ENCODE measurements at regions not wholly inside any gene's neighbourhood (a gene's known extent, or its start where the extent isn't known, plus 50 kb on each side); places are given as distances from the start of the nearest gene placed in this dataset.

DNA sequence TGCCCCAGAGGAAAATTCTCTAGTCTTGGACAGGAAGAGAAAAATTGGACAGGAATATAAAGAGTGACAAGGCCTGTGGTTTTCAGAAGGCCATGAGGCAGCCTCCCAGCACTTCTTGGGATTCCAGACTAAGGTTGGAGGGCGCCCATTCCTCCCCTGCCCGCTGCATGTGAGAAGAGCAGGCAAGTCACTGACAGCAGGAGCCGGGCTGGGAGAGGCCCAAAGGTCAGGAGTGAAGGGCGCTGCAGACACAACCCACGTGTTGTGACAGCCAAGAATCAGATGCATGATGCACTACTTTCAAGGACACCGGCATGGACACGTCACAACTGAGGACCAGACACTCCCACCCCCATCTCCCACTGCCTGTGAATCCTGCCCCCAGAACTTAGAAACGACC, 256.7 kb downstream of the CBLN1 start:
- peak; percentile 49 for DNase-seq (ENCODE audit: low read depth)

DNA sequence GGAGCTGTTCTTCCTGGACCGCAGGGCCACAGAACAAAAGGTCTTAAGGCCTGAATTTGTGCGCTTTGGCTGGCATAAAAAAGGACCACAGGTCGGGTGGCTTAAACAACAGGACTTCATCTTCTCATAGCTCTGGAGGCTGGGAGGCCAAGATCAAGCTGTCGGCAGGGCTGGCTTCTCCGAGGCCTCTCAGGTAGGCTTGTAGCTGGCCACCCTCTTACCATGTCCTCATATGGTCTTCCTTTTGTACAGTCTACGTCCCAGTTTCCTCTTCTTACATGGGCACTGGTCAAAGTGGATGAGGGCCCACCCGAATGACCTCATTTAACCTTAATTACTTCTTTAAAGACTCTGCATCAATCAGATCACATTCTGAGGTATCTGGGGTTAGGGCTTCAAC, 257.6 kb downstream of the CBLN1 start:
- DNase-seq (ENCODE audit: low read depth): no peak

DNA sequence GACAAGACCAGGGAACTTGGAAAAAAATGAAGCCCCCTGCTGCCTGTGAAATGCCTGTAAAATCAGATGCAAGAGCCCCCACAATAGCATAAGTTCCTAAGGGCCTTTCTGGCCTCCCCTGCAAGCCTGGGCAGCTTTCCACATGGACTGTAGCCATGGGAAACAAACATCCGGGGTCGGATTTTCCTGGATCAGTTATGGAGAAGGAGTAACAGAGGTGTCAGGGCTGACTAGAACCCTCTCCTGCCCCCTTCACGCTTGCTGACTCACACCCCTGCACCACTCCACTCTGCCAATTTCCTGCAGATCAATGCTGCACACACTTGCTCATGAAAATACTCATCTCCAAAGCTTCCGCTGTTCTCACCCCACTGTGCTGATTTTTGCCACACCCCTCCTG, 258.6 kb downstream of the CBLN1 start:
- DNase-seq (ENCODE audit: low read depth): peak; percentile 89

DNA sequence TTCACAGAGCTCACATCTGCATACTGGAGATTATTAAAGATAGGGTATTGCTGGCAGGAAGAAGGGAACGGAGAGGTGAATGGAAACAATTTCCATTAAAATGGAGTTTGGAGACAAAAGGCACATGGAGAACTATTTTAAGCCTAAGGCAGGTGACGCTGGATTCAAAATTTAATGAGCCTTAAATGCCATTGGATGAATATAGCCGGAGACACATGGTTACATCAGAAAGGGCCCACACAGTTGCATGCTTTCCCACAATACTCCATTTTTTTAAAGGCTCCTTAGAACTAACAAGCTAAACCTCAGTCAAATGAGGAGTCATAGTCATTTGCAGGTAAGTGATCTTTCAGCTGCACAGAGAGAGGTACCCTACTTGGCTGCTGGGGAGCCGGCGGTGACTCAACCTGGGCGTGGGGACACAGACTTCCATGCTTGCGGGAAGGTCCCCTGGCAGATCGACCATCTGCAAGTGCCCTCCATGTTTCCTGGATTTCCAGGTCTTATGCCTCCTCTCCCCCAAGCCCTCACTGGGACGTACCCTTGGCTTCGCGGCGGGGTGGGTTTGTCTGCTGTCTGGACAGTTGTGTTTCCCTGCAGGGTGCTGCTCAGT, 259.2 kb downstream of the CBLN1 start:
- DNase-seq (ENCODE audit: low read depth): peak; percentile 63

DNA sequence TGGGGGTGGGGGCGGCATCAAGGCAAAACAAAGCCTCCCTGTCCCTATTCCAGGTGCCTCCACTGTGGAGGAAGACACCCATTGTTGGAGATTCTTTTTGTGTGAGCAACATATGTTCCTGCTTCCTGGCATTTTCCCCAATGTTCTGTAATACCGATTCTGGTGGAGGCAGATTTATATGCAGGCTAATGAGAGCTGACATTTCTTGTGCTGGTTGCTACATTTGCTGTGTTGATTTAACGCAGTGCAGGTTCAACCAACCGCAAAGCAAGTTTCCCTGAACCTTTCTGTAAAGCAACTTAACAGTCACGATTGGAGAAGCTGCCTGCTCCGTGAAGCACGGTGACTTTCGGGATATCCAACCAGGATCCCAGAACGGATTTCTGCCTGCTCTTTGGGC, 260.5 kb downstream of the CBLN1 start:
- DNase-seq (ENCODE audit: low read depth): peak; percentile 90

DNA sequence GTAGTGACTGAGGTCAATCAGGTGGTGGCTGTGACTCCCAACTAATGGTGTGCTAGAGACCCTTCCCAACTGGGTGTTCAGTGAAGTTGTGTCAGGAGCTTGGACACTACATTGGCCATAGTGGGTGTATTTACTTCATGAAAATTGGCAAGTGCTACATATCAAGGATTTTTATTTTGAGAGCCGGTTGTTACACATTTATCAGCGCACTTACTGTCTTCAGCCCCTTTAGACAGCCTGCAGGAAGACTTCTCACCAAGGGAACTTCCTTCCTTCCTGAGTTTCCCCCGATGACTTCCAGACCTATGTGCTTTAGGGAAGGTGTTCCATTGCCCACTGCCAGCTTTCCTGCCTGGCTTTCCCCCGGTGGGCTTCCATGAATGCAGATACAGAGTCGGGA, 261.2 kb downstream of the CBLN1 start:
- no peak for DNase-seq (ENCODE audit: low read depth)

DNA sequence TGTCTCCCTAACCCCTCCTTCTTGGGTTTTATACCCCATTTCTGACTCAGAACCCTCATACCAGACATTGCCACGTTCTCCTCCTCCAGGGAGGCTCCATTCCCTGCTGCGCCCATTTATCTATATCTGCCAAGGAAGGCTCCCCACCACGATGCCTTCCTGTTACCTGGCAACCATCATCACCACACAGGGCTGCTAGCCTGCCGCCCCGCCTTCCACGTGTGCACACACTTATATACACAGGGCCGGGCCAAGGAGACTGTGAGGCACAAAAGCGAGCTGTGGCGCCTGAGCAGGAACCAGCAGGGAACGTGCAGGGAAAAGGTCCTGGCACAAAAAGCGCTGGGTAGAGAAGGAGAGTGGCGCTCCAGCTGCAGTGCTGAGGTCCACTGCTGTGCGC, 261.8 kb downstream of the CBLN1 start:
- no peak for DNase-seq (ENCODE audit: low read depth)

DNA sequence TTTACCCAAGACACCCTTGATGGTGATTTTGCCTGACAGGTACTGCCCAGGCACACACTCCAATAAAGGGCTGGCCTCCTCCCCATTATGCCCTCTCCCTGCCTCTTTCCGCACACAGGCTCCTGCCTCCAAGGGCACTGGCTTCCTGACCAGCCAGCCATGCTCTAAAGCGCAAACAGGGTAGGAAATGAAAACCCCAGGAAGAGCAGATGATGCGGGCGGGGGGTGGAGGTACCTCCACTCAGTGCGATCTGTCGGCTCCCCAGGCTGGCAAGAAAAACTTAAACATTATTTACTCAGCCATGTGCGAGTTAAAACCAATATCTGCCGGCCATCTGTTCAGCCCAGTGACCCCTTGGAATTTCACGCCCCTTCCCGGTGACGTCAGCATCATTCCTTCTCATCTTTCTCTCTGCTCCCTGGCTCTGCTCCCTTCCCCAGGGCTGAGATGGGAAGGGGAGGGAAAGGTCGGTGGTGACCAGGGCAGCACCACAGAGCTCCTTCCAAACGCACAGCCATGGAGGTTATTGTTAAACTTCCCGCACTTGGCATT, 262.5 kb downstream of the CBLN1 start:
- peak; percentile 33 for DNase-seq (ENCODE audit: low read depth)

DNA sequence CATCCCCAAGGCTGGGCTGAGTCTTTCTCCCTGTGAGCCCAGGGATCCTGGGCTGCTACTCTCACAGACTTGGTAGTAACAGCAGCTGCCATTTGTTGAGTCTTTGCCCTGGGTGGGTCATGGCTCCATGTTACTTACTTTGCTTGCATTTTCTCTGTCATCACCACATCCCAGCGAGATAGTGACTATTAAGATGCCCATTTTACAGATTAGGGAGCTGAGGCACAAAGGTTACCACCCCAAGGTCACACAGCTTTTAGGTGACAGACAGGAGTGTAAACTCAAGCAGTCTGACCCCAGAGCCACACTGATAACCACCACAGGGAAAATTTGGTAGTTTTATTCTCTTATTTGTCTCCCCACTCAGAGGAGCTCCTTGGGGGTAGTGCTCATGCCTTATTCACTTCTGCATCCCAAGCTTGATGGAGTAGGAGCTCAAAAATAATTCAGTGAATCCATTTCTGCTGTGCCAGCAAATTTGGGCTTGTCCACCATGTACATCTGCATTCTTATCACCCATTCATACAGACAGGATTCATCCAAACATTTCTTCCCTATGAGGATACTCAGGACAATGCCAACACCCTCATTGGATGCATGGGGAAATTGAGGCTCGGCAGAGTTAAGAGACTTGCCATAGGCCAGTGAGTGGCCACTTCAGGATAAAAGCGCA, 263.2 kb downstream of the CBLN1 start:
- DNase-seq (ENCODE audit: low read depth): no peak

DNA sequence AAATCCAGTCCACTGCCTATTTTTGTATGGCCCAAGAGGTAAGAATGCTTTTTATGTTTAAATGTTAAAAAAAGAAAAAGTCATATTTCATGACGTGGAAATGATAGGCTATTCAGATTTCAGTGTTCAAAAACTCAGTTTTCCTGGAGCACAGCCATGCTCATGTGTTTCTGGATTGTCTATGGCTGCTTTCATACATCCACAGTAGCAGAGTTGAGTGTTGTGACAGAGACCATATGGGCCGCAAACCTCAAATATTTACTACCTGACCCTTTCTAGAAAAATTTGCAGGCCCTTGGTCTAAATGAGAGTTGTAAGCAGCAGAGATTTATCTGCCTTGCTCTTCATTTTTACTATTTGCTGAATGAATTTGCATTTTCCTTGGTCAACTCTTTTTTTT, 264.1 kb downstream of the CBLN1 start:
- DNase-seq (ENCODE audit: low read depth): no peak

DNA sequence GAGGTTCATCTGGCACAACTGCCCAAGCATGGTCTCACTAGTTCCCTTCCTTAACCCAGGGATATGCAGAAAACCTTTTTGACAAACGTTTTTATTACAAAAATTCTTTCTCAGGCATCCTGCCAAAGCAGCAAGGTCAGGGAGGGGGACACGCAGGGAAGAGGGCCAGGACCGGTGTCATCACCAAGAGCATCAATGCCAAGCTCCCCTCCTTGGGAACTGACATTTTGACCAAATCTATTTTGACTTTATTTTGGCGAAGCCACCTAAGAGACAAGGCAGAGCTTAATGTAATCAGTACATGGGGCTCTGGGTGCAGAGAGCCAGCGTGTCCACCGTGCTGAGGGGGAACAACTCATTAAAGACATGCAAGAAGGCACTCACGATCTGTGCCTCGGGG, 265.2 kb downstream of the CBLN1 start:
- no peak for DNase-seq (ENCODE audit: low read depth)

DNA sequence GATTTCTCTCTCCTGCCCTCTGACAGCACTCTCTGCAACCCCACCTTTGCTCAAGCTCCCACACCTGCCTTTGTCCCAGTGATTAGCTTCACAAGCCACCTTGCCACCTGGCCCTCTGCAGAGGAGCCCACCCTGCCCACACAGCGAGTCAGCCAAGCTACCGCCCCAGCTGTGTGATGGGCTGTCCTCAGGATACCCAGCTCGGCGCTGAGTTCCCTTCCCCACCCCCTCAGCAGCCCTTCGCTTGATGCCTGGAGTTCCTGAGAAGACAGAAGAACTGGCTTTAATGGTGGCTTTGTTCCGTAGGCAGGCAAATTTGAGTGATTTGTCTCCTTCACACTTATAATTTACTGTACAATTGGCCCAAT, 266.4 kb downstream of the CBLN1 start:
- no peak for DNase-seq (ENCODE audit: low read depth)

DNA sequence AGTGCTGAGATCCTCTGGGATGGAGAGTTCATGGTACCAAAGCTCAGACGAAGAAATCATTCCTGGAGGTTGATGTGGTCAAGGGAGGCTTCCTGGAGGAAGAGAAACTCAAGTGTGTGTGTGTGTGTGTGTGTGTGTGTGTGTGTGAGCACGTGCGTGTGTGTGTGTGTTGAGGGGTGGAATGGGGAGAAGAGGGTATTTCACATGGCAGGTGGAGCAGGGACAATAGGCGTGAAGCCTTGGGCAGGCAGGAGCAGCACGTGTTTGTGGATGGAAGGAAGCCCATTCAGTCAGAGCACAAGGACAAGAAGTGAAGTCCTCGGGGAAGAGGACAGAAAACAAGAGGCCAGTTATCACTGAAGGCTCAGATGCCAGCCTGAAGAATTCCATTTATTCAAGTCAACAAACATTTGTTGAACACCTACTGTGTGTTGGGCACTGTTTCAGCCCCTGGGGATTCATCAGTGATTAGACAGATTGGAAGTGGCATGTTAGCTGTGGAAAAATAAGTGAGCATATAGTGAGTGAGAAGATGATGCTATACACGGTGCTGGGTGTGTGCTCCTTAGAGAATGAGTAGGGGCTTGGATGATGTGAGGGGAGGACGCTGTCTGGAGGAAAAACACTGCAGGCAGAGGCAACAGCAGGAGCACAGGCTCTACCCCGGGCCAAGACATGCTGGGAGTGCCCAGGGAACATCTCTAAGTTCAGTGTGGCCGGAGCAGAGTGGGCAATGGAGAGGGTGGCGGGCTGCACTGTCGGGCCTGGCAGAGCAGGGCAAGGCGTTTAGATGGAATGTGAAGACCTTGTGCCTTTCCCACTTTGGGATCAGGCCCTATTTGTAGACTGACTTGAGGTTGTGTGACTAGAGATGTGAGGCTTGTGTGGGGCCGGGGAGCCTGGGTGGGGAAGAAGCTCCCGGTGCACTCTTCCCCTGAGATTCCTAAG, 267.1 kb downstream of the CBLN1 start:
- no peak for DNase-seq (ENCODE audit: low read depth)

DNA sequence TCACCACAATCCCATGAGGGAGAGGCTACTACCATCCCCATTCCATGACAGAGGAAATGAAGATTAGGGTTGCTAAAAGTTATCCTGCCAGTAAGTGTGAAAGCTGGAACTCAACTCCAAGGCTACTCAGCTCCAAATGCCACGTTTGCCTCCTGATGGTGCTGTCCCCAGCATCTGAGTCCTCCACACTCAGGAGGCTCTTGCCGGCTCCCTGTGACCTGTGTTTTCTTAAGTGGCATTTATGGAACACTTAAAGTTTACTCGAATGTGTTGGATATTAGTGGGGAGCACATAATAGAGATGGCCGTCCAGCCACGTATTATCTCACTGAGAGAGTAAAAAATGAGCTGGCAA, 267.9 kb downstream of the CBLN1 start:
- DNase-seq (ENCODE audit: low read depth): no peak

DNA sequence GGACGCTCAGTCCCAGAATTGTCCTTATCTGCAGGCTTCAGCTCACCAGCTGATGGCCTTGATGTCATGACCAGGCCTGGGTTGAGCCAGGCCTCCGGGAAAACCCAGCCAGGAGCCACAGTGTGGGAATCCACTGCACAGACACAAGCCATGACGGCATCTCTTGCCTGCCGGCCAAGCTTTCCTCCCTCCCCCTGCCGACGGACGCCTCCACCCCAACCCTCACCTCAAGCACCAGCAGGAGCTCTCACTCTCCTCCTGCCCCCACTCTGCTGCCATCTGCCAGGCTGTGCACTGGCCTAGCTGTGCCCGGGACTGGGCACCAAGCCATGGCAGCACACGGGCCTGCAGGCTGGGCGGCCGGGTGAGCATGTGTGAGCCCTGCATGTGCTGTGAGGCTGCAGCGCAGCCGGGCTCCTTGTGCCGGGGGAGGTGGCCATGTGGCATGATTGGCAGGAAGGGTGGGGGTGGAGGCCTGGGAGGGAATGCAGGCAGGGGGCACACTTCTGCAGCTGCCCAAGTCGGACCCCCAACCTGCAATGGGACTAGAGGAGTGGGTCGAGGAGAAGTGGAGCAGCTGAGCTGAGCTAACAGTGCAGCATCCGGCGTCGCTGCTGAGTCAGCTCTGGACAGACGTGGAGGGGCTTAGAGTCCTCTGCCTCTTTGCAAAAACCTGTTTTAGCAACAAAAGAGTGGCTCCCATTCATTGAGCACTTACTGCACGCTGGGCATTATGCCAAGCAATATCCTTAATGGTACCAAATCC, 268.5 kb downstream of the CBLN1 start:
- peak; percentile 47 for DNase-seq (ENCODE audit: low read depth)

DNA sequence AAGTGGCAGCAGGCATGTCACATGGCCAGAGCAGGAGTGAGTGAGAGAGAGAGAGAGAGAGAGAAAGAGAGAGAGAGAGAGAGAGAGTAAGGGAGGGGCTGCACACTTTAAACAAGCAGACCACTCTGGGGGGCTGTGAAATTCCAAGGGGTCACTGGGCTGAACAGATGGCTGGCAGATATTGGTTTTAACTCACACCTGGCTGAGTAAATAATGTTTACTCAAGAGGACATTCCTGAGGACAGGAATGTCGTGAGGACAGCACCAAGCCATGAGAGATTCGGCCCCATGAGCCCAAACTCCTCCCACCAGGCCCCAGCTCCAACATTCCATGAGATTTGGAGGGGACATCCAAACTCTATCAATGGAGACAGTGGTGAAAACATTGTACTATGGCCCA, 269.7 kb downstream of the CBLN1 start:
- DNase-seq (ENCODE audit: low read depth): no peak

DNA sequence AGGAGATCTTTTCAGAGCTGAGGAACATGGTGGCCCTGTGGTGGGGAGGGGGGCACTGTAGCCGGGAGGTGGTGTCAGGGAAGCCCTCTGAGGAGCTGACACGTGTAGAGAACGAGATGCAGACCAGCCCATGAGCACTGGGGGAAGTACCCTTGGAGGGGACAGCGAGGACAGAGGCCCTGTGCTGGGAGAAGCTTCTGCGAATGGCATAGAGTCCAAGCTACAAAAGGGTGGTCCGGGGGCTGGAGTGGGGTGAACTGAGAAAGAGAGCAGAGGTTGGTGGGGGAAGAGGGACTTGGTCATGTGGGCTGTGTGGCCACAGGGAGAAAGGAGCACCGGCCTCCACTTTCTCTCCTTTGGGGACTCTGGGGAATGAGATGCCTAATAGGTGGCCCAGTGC, 270.8 kb downstream of the CBLN1 start:
- DNase-seq (ENCODE audit: low read depth): no peak

DNA sequence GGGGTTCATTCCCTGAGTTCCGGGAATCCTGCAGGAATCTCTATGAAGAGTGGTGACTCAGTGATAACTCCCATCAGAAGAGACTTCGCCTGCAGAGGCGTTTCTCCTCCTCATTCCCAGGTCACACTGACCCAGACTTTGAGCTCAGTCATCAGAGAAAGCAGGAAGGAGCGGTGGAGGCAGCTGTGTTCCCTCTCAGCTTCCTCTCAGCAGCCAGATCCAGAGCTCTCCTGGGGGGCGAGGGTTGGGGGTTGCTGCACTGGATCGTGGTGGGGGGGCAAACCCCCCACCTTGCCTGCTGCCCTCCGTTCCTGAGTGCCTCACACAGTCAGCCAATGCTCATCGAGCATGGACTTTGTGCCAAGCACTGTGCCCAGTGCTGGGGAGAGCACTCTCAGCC, 271.2 kb downstream of the CBLN1 start:
- no peak for DNase-seq (ENCODE audit: low read depth)

DNA sequence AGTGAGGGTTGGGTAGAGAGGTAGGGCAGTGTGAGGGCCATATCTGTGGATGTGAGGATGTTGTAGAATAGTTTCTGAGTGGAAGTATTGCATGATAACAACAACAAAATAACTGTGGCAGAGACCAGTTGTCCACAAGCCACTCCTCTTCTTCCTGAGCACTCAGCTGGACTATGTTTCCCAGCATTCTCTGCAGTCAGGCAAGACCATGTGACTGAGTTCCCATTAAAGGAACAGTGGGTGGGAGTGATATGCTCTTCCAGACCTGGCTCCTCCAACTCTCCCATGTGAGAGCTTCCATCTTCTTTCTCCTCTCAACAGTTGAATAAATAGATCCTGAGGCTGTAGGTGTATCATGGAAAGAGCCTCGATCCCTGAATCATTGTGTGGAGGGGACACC, 272.4 kb downstream of the CBLN1 start:
- DNase-seq (ENCODE audit: low read depth): no peak

DNA sequence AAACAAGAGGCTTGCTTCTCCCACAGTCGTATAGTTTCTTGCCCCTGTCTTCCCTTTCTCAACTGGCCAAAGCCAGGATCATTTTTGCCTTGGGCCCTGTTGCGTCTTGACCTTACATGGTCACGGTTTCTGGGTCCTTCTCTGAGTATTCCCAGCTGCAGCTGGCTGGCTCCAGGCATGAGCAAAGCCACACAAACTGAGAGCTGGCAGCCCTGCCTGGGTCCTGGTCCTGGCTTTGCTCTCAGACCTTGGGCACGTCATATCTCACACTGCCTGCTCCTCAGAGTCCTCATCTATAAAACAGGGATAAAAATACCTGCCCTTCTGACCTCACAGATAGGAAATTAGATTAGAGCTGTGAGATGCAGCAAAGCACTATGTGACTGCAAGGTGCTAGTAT, 277.6 kb downstream of the CBLN1 start:
- DNase-seq (ENCODE audit: low read depth): no peak

DNA sequence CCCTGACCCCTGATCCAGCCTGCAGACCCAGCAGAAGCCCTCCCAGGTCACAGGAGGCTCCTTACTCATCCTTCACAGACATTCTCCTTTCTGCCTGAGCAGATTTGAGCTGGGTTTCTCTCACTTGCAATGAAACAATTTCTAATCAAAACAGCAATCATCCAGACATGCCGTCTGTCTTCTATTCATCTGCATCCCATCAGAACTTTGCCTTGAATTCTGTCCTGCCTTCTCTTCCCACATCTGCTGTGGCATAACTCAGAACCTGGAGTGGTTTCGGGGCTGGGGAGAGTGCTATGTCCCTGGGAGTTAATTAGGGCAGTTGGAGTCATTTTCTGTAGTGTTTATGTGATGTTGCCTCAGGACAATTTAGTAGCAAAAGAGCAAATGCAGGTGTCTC, 278.6 kb downstream of the CBLN1 start:
- no peak for DNase-seq (ENCODE audit: low read depth)

DNA sequence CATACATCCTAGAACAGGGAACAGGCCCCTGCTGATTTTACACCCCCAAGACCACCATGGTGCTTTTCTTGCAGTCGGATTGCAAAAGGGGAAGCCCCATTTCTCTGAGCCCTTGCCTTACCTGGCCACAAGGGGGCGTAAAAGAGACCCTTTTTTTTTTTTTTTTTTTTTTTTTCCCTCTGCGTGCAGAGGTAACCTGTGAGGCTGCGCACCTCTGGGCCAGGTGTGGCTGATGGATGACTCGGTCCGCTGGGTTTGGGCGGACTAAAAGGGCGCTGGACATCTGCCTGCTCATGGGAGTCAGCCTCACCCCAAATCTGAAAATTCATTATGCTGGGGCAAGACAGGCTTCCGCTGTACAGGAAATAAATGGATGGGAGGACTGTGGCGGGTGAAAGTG, 281.0 kb downstream of the CBLN1 start:
- DNase-seq (ENCODE audit: low read depth): no peak
